ENCODE measurements at regions not wholly inside any gene's neighbourhood (a gene's known extent, or its start where the extent isn't known, plus 50 kb on each side); places are given as distances from the start of the nearest gene placed in this dataset.
A peak's percentile ranks its signal among the peaks of the same experiment; 100 is the strongest.

- no peak for DNase-seq
Observed at GRCh38 chr16:73183611-73184092, 135.7 kb upstream of the ZFHX3 start.

GRCh38 chr16:73179705-73180331 is 131.9 kb upstream of the ZFHX3 start:
- peak; percentile 67 for DNase-seq

- no peak for DNase-seq
Observed at GRCh38 chr16:73177729-73178295, 129.9 kb upstream of the ZFHX3 start.

DNA sequence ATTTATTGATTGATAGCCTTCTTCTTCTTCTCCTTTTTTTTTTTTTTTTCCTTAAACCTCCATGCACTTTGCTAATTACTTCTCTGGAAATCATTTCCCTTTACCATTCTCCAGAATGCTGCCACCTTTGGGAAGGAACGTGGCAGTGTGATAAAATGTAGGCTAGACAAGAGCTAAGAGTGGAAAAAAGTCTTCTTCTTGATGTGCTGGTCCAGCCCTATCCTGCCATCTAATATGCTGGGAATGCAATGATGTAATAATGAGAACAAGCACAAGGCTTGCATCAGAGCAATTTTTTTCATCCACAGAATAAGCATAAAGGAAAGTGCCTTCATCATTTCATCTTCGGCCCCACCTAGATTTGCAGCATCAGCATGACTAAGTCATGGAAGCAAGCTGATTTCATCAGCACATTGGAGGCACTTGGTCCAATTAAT is 128.7 kb upstream of the ZFHX3 start:
- no peak for DNase-seq

DNA sequence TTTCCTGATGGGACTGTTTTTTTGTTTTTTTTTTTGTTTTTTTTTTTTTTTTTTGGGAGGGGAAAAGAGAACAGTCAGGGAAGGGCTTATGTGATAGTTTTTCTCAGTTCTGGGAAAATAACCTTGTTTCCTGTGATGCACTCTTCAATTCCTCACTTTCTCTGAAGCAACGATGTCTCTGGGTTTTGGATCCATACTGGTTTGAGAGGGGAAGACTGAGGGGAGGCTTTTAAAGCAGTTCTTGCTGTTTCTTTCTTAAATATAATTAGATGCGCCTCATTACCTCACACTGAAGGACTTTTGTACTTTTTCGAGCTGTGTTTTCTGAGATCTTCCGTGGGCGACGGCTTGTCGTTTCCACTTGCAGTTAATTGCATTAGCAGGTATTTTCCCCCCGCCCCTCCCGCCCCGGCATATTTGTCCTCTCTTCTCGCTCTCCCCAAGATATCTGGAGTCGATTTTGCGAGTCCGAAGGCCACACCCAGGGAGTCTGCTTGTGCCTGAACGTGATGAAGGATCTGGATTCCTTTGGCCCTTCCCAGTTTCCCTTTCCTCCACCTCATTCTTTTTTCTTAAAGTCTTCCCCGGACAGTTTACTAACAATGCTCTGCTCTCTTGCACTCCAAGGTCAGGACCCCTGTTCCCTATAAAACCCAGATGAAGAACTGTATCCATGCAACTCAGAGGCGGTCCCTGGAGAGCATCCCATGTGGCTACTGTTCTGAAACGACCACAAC is 125.2 kb upstream of the ZFHX3 start:
- DNase-seq, result no peak

- DNase-seq, result peak; percentile 90
Observed at GRCh38 chr16:73172241-73172972, 124.5 kb upstream of the ZFHX3 start.

DNA sequence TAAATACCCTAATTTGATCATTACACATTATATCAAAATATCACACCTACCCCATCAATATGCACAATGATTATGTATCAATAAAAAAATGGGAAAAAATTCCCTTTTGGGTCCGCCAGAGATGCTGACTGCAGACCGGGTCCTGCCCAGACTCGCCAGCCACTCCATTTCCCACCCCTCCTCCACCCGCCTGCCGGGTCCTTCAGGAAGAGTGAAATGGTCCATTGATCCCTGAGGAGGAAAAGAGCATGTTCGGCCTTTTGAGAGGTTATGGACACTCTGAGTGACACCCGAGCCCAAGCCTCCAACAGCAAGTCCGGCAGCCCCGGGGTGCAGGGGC is 123.9 kb upstream of the ZFHX3 start:
- no peak for DNase-seq

DNA sequence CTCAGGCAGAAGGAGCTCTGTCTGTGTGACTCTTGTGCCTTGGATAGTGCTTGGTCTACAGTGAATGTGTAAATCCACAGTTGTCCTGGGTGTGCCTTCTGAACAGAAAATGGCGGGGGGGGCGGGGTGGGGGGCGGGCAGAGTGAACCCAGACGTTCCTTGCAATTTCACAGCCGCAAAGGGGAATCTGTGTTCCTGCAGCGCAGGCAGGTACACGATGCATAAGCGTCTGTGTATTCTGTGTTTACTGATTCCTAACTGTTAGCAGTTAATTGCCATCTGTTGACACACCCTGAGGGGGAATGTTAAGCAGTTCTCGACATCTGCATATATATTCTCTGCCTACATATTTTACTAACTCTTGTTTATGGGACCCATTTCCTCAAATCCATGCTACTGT is 123.5 kb upstream of the ZFHX3 start:
- DNase-seq, result peak; percentile 29

- no peak for DNase-seq
Observed at GRCh38 chr16:73170612-73171038, 122.7 kb upstream of the ZFHX3 start.

DNA sequence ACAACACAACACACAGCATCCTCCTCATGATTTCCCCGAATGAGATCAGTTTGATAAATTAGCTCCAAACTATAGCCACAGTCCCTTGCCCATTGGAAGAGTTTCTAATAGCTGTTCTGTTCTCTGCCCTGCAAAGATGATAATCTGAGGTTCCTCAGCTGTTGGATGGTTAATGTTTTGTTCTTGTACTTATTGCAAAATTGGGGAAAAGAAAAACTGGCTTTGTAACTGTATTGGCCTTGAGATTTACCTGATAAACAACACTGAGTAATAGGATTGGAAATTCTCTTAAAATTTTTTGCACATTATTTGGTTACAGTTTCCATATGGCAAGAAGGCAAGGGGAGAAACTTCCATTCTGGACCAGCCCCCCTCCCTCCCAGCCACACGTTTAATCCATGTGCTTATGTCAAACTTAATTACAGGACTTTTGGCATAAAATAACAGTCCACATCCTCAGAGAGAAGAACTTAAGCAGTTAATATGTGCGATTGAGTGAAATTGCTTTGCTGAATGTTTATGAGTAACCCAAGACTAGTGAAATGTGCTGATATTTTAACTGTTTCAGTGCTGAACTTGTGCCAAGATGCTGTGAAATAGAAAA is 119.1 kb upstream of the ZFHX3 start:
- no peak for DNase-seq

- DNase-seq, result no peak
Observed at GRCh38 chr16:73166441-73166851, 118.5 kb upstream of the ZFHX3 start.

- no peak for DNase-seq
Observed at GRCh38 chr16:73163238-73163815, 115.4 kb upstream of the ZFHX3 start.

- no peak for DNase-seq
Observed at GRCh38 chr16:73161977-73162376, 114.0 kb upstream of the ZFHX3 start.

- DNase-seq, result no peak
Observed at GRCh38 chr16:73159296-73159695, 111.4 kb upstream of the ZFHX3 start.

DNA sequence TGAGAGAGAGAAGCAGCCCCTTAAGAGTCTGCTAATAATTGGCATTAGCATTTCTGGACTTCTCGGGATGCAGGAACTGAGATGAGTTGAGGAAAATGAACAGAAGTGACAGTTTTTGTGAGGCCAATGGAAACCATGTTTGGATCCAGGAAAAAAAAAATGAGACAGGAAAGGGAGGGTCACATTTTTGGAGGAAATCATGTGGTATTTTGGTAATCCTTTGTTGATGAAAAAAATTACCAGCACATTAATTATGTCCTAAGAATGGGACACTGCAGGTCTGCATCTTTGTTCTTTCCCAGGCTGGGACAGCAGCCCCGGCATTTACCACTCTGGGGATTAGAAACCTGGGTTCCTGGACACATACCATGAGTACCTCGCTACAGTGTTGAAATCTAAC is 109.9 kb upstream of the ZFHX3 start:
- no peak for DNase-seq

DNA sequence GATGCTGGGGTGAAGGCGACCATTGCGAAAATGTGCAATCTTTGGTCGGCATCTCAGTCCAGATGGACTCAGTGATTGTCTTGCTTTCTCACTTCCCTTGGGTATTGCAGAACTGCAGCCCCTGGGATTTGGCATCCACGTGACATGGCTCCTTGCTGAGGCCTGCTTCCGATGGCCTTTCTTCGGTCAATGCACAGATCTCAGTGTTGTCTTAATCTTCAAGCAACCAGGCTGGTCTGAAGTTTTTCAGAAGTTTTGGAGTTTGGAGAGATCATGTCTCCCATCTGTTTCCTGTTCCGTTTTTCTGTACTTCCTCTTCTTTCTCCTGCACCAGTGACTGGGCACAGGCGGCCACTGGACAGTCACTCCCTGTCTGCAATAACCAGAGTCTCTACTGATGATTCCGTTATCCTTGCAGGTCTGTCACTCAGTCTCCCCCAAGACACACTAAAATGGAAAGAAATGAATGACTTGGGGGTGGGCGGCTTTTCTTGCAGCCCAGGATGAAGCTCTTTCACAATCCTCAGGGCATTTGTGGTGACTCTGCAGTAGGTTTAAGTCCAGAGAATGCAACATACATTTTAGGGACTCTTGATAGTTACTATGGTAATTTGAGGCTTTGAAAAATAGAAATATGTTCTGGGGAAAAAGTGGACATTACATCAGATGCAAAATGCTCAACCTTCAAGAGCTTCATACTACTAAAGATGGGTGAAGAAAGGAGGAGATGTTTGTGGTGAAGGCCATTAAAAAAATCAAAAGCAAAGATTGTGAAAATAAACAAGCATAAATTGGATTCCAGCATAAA is 106.3 kb upstream of the ZFHX3 start:
- no peak for DNase-seq

- DNase-seq, result no peak
Observed at GRCh38 chr16:73152386-73153125, 104.6 kb upstream of the ZFHX3 start.

GRCh38 chr16:73151941-73152340 is 104.0 kb upstream of the ZFHX3 start:
- DNase-seq, result no peak

GRCh38 chr16:73151225-73151624 is 103.3 kb upstream of the ZFHX3 start:
- DNase-seq, result no peak

DNA sequence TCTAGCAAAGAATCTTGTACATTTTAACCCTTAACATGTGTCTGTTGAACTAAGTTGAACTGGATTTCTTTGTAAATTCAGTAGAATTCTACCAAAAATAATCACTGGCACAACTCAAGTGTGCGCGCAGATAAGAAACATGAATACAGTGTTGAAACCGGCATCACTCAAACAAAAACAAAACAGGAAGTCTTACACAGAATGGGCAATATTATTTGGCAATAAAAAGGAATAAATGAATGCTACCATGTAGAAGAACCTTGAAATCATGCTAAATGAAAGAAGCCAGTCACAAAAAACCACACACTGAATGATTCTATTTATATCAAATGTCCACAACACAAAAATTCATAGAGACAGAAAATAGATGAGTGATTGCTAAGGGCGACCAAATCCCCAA is 102.9 kb upstream of the ZFHX3 start:
- DNase-seq, result no peak

- no peak for DNase-seq
Observed at GRCh38 chr16:73149334-73149733, 101.4 kb upstream of the ZFHX3 start.

All from skin of body (tissue), 1 donor.